ENCODE measurements at regions not wholly inside any gene's neighbourhood (a gene's known extent, or its start where the extent isn't known, plus 50 kb on each side); places are given as distances from the start of the nearest gene placed in this dataset.

DNA sequence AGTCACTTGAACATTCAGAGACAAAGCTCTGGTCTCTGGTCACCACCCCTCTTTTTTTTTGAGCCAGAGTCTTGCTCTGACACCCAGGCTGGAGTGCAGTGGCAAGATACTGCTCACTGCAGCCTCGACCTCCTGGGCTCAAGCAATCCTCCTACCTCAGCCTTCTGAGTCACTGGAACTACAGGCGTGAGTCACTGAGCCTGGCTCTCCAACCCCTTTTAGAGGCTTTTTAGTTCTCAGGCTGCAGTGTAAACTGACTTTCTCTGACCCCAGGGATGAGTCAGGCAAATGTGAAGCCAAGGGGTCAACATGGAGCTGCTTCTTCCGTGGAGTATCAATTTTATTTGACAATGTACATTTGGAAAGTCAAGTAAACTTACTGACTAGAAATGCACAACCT is 229.2 kb downstream of the PTTG2 start:
- H3K4me3 Mint-ChIP-seq, result no peak overlapping the region
- H3K36me3 Mint-ChIP-seq (ENCODE audit: low read depth), result no peaks in the 10 kb centered on the region
- H3K4me1 Mint-ChIP-seq (ENCODE audit: low read depth), result no peaks in the 10 kb centered on the region
- intact Hi-C loops (cut with micrococcal nuclease), result no loop called here
- H3K9me3 Mint-ChIP-seq, result no peaks in the 10 kb centered on the region
- no peak for DNase-seq (ENCODE audit: low spot score)
- peaks cover 36% of the 10 kb centered on the region for H3K27me3 Mint-ChIP-seq (ENCODE audit: insufficient read depth)
- H3K27ac Mint-ChIP-seq, result no peak overlapping the region

DNA sequence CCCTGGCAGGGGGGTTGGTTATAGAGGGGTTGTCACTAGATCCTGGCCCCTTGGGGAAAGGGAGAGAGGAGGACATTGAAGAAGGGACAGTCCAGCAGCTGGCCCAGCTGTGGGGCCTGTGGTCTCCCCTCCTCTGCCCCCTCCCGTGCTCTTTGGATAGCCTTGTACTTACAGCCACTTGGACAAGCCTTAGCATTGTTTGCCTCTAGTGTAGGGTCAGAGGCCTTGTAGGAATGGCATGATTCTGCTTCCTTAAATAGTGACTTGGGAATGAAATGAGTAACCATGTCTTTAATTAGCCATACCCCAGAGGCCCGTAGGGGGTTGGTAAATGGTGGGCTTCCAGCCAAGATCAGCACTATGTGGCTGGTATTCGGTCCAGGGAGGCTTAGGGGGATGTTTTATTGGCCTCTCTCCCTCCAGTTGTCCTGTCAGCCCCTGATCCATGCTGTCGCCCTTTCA is 230.6 kb downstream of the PTTG2 start:
- Mint-ChIP-seq H3K9me3 (peaks cover 5% of the 10 kb centered on the region), H3K4me3 (no peak overlapping the region), H3K27ac (no peak overlapping the region), H3K4me1 (ENCODE audit: low read depth) (no peaks in the 10 kb centered on the region), H3K36me3 (ENCODE audit: low read depth) (no peaks in the 10 kb centered on the region), H3K27me3 (ENCODE audit: insufficient read depth) (peaks cover 39% of the 10 kb centered on the region)
- no peak for DNase-seq (ENCODE audit: low spot score)
- intact Hi-C loops (cut with micrococcal nuclease), result no loop called here

GRCh38 chr4:38192516-38192915 is 232.3 kb downstream of the PTTG2 start:
- no peaks in the 10 kb centered on the region for H3K36me3 Mint-ChIP-seq (ENCODE audit: low read depth)
- no peak overlapping the region for H3K27ac Mint-ChIP-seq
- H3K27me3 Mint-ChIP-seq (ENCODE audit: insufficient read depth), result peaks cover 37% of the 10 kb centered on the region
- no peak overlapping the region for H3K4me3 Mint-ChIP-seq
- intact Hi-C loops (cut with micrococcal nuclease), result no loop called here
- DNase-seq (ENCODE audit: low spot score), result no peak
- H3K9me3 Mint-ChIP-seq, result peaks cover 8% of the 10 kb centered on the region
- no peaks in the 10 kb centered on the region for H3K4me1 Mint-ChIP-seq (ENCODE audit: low read depth)

- no peak for DNase-seq (ENCODE audit: low spot score)
- intact Hi-C loops (cut with micrococcal nuclease), result no loop called here
- H3K27me3 Mint-ChIP-seq (ENCODE audit: insufficient read depth), result peaks cover 39% of the 10 kb centered on the region
- no peaks in the 10 kb centered on the region for H3K36me3 Mint-ChIP-seq (ENCODE audit: low read depth)
- H3K4me3 Mint-ChIP-seq, result no peak overlapping the region
- H3K9me3 Mint-ChIP-seq, result peaks cover 8% of the 10 kb centered on the region
- H3K27ac Mint-ChIP-seq, result no peak overlapping the region
- H3K4me1 Mint-ChIP-seq (ENCODE audit: low read depth), result no peaks in the 10 kb centered on the region
Observed at GRCh38 chr4:38193236-38193863, 233.2 kb downstream of the PTTG2 start.

GRCh38 chr4:38194047-38194602 is 233.9 kb downstream of the PTTG2 start:
- H3K27ac Mint-ChIP-seq, result no peak overlapping the region
- no peak for DNase-seq (ENCODE audit: low spot score)
- intact Hi-C loops (cut with micrococcal nuclease), result no loop called here
- H3K36me3 Mint-ChIP-seq (ENCODE audit: low read depth), result no peaks in the 10 kb centered on the region
- no peaks in the 10 kb centered on the region for H3K4me1 Mint-ChIP-seq (ENCODE audit: low read depth)
- H3K4me3 Mint-ChIP-seq, result no peak overlapping the region
- H3K27me3 Mint-ChIP-seq (ENCODE audit: insufficient read depth), result peaks cover 39% of the 10 kb centered on the region
- H3K9me3 Mint-ChIP-seq, result peaks cover 8% of the 10 kb centered on the region

GRCh38 chr4:38195486-38195885 is 235.3 kb downstream of the PTTG2 start:
- no peak overlapping the region for H3K27ac Mint-ChIP-seq
- H3K4me3 Mint-ChIP-seq, result no peak overlapping the region
- intact Hi-C loops (cut with micrococcal nuclease), result no loop called here
- DNase-seq (ENCODE audit: low spot score), result no peak
- H3K9me3 Mint-ChIP-seq, result peaks cover 8% of the 10 kb centered on the region
- H3K4me1 Mint-ChIP-seq (ENCODE audit: low read depth), result no peaks in the 10 kb centered on the region
- H3K36me3 Mint-ChIP-seq (ENCODE audit: low read depth), result no peaks in the 10 kb centered on the region
- peaks cover 34% of the 10 kb centered on the region for H3K27me3 Mint-ChIP-seq (ENCODE audit: insufficient read depth)

DNA sequence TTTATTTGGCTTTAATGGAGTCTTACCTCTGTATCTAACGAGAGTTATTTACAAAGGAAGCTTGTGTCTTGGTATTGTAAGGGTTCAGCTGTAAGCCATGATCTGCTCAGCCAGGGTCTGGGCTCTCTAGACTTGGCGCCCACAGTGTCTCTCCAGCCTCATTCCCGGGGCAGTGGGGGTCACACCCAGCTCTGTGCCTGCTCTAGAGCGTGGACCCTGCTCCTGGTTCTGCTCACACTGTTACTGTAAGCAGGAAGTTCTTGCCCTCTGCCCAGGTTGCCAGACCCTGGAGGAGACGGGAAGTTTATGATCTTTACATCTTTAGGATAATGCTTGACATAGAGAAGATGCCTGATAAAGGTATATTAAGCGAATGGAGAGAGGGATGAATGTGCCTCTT is 235.7 kb downstream of the PTTG2 start:
- no peaks in the 10 kb centered on the region for H3K4me1 Mint-ChIP-seq (ENCODE audit: low read depth)
- no peak overlapping the region for H3K4me3 Mint-ChIP-seq
- no peak overlapping the region for H3K27ac Mint-ChIP-seq
- peaks cover 30% of the 10 kb centered on the region for H3K27me3 Mint-ChIP-seq (ENCODE audit: insufficient read depth)
- H3K36me3 Mint-ChIP-seq (ENCODE audit: low read depth), result no peaks in the 10 kb centered on the region
- no peak for DNase-seq (ENCODE audit: low spot score)
- intact Hi-C loops (cut with micrococcal nuclease), result no loop called here
- peaks cover 8% of the 10 kb centered on the region for H3K9me3 Mint-ChIP-seq

- H3K4me3 Mint-ChIP-seq, result no peak overlapping the region
- H3K27me3 Mint-ChIP-seq (ENCODE audit: insufficient read depth), result peaks cover 2% of the 10 kb centered on the region
- no peaks in the 10 kb centered on the region for H3K36me3 Mint-ChIP-seq (ENCODE audit: low read depth)
- intact Hi-C loops (cut with micrococcal nuclease), result no loop called here
- no peak for DNase-seq (ENCODE audit: low spot score)
- no peaks in the 10 kb centered on the region for H3K9me3 Mint-ChIP-seq
- no peak overlapping the region for H3K27ac Mint-ChIP-seq
- H3K4me1 Mint-ChIP-seq (ENCODE audit: low read depth), result no peaks in the 10 kb centered on the region
Observed at GRCh38 chr4:38202242-38202641, 242.0 kb downstream of the PTTG2 start.

DNA sequence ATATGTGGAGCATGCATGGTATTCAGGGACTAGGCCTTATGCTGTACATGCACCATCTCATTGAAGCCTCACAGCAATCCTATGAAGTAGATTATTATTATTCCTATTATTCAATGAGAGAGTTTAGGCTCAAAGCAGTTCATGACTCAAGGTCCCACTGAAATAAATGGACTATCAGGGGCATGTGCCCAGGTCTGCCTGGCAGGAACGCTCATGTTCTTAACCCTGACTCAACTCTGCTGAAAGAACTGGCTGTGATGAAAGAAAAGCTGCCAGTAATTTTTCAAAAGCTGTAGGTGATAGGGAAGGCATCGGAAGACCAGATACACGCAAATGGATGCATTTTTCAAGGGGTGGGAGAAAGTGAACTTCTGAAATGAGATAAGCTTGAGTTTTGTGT is 243.4 kb downstream of the PTTG2 start:
- Mint-ChIP-seq H3K36me3 (ENCODE audit: low read depth) (no peaks in the 10 kb centered on the region), H3K4me3 (no peak overlapping the region), H3K9me3 (no peaks in the 10 kb centered on the region)

DNA sequence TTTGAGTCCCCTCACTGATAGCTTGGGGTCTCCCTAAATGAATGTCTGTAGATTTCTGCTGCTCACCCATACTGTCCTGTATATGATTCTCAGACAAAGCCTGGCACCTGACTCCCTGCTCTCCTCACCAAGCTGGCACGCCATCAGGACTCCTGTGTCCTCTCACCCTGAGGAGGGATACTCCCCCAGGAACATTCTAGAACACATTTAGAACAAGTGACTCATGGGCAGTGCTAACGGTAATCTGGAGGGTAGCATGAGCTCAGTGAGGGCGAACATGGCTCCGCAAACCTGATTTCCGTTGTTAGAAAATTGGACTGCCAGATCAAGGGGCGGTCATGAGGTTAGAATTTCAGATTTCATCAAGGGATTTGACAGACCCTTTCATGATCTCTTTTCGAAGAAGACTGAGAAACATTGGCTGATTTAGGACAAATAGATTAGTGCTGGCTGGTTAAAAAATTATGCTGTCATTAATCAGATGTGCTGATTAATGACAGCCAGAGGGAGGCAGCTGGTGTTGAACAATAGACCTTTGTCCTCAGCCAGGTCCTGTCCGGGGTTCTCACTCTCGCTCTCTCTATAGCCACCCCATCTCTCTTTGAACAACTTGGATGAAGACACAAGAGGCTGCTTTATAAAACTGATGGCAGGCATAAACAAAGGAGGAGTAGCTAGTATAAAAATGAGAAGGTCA is 244.3 kb downstream of the PTTG2 start:
- DNase-seq (ENCODE audit: low spot score), result no peak
- no peaks in the 10 kb centered on the region for H3K27me3 Mint-ChIP-seq (ENCODE audit: insufficient read depth)
- H3K4me3 Mint-ChIP-seq, result no peak overlapping the region
- no peak overlapping the region for H3K27ac Mint-ChIP-seq
- no peaks in the 10 kb centered on the region for H3K9me3 Mint-ChIP-seq
- no peaks in the 10 kb centered on the region for H3K4me1 Mint-ChIP-seq (ENCODE audit: low read depth)
- H3K36me3 Mint-ChIP-seq (ENCODE audit: low read depth), result no peaks in the 10 kb centered on the region
- intact Hi-C loops (cut with micrococcal nuclease), result no loop called here

More for the DNA sequence above, 243.4 kb downstream of the PTTG2 start:
- intact Hi-C loops (cut with micrococcal nuclease), result no loop called here
- H3K4me1 Mint-ChIP-seq (ENCODE audit: low read depth), result no peaks in the 10 kb centered on the region
- H3K27me3 Mint-ChIP-seq (ENCODE audit: insufficient read depth), result no peaks in the 10 kb centered on the region
- no peak for DNase-seq (ENCODE audit: low spot score)
- H3K27ac Mint-ChIP-seq, result no peak overlapping the region

GRCh38 chr4:38205261-38205660 is 245.1 kb downstream of the PTTG2 start:
- H3K27ac Mint-ChIP-seq, result no peak overlapping the region
- no peaks in the 10 kb centered on the region for H3K9me3 Mint-ChIP-seq
- no peaks in the 10 kb centered on the region for H3K4me1 Mint-ChIP-seq (ENCODE audit: low read depth)
- H3K27me3 Mint-ChIP-seq (ENCODE audit: insufficient read depth), result no peaks in the 10 kb centered on the region
- H3K36me3 Mint-ChIP-seq (ENCODE audit: low read depth), result no peaks in the 10 kb centered on the region
- H3K4me3 Mint-ChIP-seq, result no peak overlapping the region
- intact Hi-C loops (cut with micrococcal nuclease), result no loop called here
- DNase-seq (ENCODE audit: low spot score), result no peak

DNA sequence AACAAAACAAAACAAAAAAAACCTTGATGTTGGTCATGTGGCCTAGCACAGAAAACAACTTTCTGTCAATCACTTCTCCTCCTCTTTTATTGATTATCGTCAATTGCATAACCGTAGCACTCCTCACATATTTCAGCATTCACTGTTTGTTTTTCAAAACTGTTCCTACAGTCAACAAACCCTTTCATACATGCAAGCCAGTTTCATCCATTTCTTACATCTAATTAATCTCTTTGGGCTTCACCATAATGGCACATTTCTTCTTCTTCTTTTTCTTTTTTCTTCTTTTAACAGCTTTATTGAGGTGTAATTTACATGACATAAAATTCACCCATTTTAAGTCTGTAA is 246.9 kb downstream of the PTTG2 start:
- Mint-ChIP-seq H3K36me3 (ENCODE audit: low read depth) (no peaks in the 10 kb centered on the region), H3K27me3 (ENCODE audit: insufficient read depth) (no peaks in the 10 kb centered on the region), H3K9me3 (no peaks in the 10 kb centered on the region), H3K27ac (no peak overlapping the region), H3K4me1 (ENCODE audit: low read depth) (no peaks in the 10 kb centered on the region), H3K4me3 (no peak overlapping the region)
- no peak for DNase-seq (ENCODE audit: low spot score)
- intact Hi-C loops (cut with micrococcal nuclease), result no loop called here

GRCh38 chr4:38209654-38210053 is 249.5 kb downstream of the PTTG2 start:
- no peak for DNase-seq (ENCODE audit: low spot score)
- Mint-ChIP-seq H3K36me3 (ENCODE audit: low read depth) (no peaks in the 10 kb centered on the region), H3K27me3 (ENCODE audit: insufficient read depth) (no peaks in the 10 kb centered on the region), H3K9me3 (no peaks in the 10 kb centered on the region), H3K4me1 (ENCODE audit: low read depth) (no peaks in the 10 kb centered on the region), H3K27ac (no peak overlapping the region), H3K4me3 (no peak overlapping the region)
- intact Hi-C loops (cut with micrococcal nuclease), result no loop called here

All from activated T-helper 1 cell treated with anti-CD3 and anti-CD28 coated beads, Interleukin-12 subunit alpha, Interleukin-12 subunit beta, Interleukin-2, Interleukin-4 antibody, amounts not matched to agents 30 ng/mL and 10 ng/mL and 1 ng/mL, durations not matched to agents 14 hours and 24 hours and 36 hours (primary cell).